ENCODE measurements at regions not wholly inside any gene's neighbourhood (a gene's known extent, or its start where the extent isn't known, plus 50 kb on each side); places are given as distances from the start of the nearest gene placed in this dataset.

DNA sequence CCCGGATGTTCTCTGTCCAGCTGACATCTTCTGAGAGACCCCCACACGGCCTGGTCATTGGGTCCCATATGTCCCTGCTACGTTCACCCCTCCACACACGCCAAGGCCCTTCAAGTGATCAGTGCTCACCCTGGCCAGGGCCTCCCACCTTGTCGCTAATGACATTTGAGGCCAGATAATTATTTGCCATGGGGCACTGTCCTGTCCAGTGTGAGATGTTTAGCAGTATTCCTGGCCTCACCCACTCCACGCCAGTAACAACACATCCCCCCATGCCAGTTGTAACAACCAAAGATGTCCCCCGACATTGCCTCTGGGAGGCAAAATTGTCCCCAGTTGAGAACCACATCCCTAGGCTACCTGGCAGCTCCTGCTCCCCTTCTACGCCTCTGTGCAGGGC, 49.9 kb upstream of the NANOS1 start:
- TF ChIP-seq CTCF (IDR thresholded peaks at IDR 0.05): no peak
- TF ChIP-seq EP300 (IDR thresholded peaks at IDR 0.05): no peak
- TF ChIP-seq POLR2A (IDR thresholded peaks at IDR 0.05): no peak
